Ovary (tissue), 3 donors: ENCODE measurements at regions not wholly inside any gene's neighbourhood (a gene's known extent, or its start where the extent isn't known, plus 50 kb on each side); places are given as distances from the start of the nearest gene placed in this dataset.

Source experiments
- CTCF ChIP-seq, 3 donors: fragments of 450-650 bp in 2 of 3; fragments of 200-600 bp in 1 of 3; IDR thresholded peaks; one replicate each; pipeline versions ENCODE4 v1.5.1 to v1.8.0; 2016 to 2022; ENCODE audit warnings: antibody characterized with exemption in 3 of 3, mild to moderate bottlenecking in 1 of 3
- EP300 ChIP-seq: sonication (generic); formaldehyde crosslinking; IDR thresholded peaks from one replicate; pipeline ENCODE4 v1.6.1; 2017; ENCODE audit warnings: antibody characterized with exemption
- POLR2A ChIP-seq: fragments of 450-650 bp; IDR thresholded peaks from one replicate; pipeline ENCODE4 v1.6.1; 2017; ENCODE audit warnings: antibody characterized with exemption, mild to moderate bottlenecking, moderate library complexity
- donor health status: DM: no; HTN: no; CAD: no.

- no peak for TF ChIP-seq CTCF (IDR thresholded peaks at IDR 0.05)
- TF ChIP-seq POLR2A, result no peak
- no peak for TF ChIP-seq EP300
These were observed 665.3 kb downstream of the STPG2 start for GRCh38 chr4:97477974-97478373.
